Loucy (cell line): ENCODE measurements at regions not wholly inside any gene's neighbourhood (a gene's known extent, or its start where the extent isn't known, plus 50 kb on each side); places are given as distances from the start of the nearest gene placed in this dataset.
"Not testable (repeated sequence)": the region's sequence is repeated elsewhere in the genome, so short reads cannot be mapped to it uniquely, and the experiment has no call there.

Source experiments
- H2AFZ ChIP-seq: fragments of 200-600 bp; sonication (generic); 2 replicates; pipeline ENCODE4 v1.6.0; 2016; ENCODE audit warnings: antibody characterized with exemption, mild to moderate bottlenecking, low read length, moderate library complexity
- H3F3A ChIP-seq: fragments of 200-600 bp; 2 replicates; pipeline ENCODE4 v1.6.0; 2016; ENCODE audit warnings: antibody characterized with exemption, low read depth, mild to moderate bottlenecking
- H3K27me3 ChIP-seq: fragments of 200-600 bp; sonication (generic); 2 replicates; pipeline ENCODE4 v1.6.1; 2014; ENCODE audit warnings: low read length, mild to moderate bottlenecking; ENCODE audit not compliant: insufficient read depth, poor library complexity, severe bottlenecking
- H3K36me3 ChIP-seq: fragments of 200-600 bp; sonication (generic); 2 replicates; pipeline ENCODE4 v1.6.1; 2016; ENCODE audit warnings: low read length; ENCODE audit not compliant: insufficient read depth
- H3K4me1 ChIP-seq: fragments of 200-600 bp; sonication (generic); 2 replicates; pipeline ENCODE4 v1.5.1; 2014; ENCODE audit warnings: low read length, mild to moderate bottlenecking; ENCODE audit not compliant: insufficient read depth, poor library complexity, severe bottlenecking
- H3K4me2 ChIP-seq: fragments of 200-600 bp; sonication (generic); 2 replicates; pipeline ENCODE4 v1.6.0; 2014; ENCODE audit warnings: antibody characterized with exemption, low read length, low read depth, mild to moderate bottlenecking; ENCODE audit not compliant: poor library complexity, severe bottlenecking
- H3K4me3 ChIP-seq: fragments of 200-600 bp; sonication (generic); 2 replicates; pipeline ENCODE4 v1.5.1; 2014; ENCODE audit warnings: low read length, mild to moderate bottlenecking, mixed read lengths; ENCODE audit not compliant: poor library complexity, severe bottlenecking
- H3K79me2 ChIP-seq: fragments of 200-600 bp; sonication (generic); 2 replicates; pipeline ENCODE4 v1.6.1; 2014; ENCODE audit warnings: low read length; ENCODE audit not compliant: insufficient read depth
- H3K9ac ChIP-seq: fragments of 200-600 bp; sonication (generic); 2 replicates; pipeline ENCODE4 v1.6.0; 2014; ENCODE audit warnings: mild to moderate bottlenecking, low read depth, low read length, moderate library complexity; ENCODE audit not compliant: poor library complexity, severe bottlenecking
- H3K9me2 ChIP-seq: fragments of 200-600 bp; sonication (generic); replicated peaks from 2 replicates; pipeline ENCODE4 v1.6.1; 2016; ENCODE audit warnings: low read depth, low read length, mixed read lengths
- H3K9me3 ChIP-seq: fragments of 200-600 bp; sonication (generic); 2 replicates; pipeline ENCODE4 v1.6.1; 2014; ENCODE audit warnings: mild to moderate bottlenecking, antibody characterized with exemption, low read length, low read depth; ENCODE audit not compliant: insufficient read depth
- H4K20me1 ChIP-seq: fragments of 200-600 bp; sonication (generic); 2 replicates; pipeline ENCODE4 v1.6.0; 2014; ENCODE audit warnings: antibody characterized with exemption, low read length, mild to moderate bottlenecking; ENCODE audit not compliant: insufficient read depth, poor library complexity, severe bottlenecking
- CTCF ChIP-seq: fragments of 200-600 bp; sonication (generic); conservative IDR thresholded peaks from 2 replicates; pipeline ENCODE4 v1.5.1; 2014; ENCODE audit warnings: mild to moderate bottlenecking, antibody characterized with exemption, low read length
- EZH2phosphoT487 ChIP-seq: fragments of 200-600 bp; IDR thresholded peaks from 2 replicates; pipeline ENCODE4 v1.6.1; 2018; ENCODE audit warnings: antibody characterized with exemption, mild to moderate bottlenecking, moderate library complexity, borderline replicate concordance

- H3K79me2 ChIP-seq, result no peaks in the 10 kb centered on the region
- H3F3A ChIP-seq, result no peaks in the 10 kb centered on the region
- H3K9ac ChIP-seq, result no peak overlapping the region
- no peak overlapping the region for H2AFZ ChIP-seq
- H3K4me2 ChIP-seq, result no peak overlapping the region
- TF ChIP-seq CTCF (no peak), EZH2phosphoT487 (no peak)
- no peaks in the 10 kb centered on the region for H3K9me2 ChIP-seq
- H3K27me3 ChIP-seq, result no peaks in the 10 kb centered on the region
- no peak overlapping the region for H3K4me3 ChIP-seq
- no peaks in the 10 kb centered on the region for H4K20me1 ChIP-seq
- no peaks in the 10 kb centered on the region for H3K4me1 ChIP-seq
- H3K9me3 ChIP-seq, result no peaks in the 10 kb centered on the region
- no peaks in the 10 kb centered on the region for H3K36me3 ChIP-seq
These were observed 146.5 kb downstream of the TRIM43 start for GRCh38 chr2:95738301-95738700.

- H3K4me3 ChIP-seq, H3K9me2 ChIP-seq, H4K20me1 ChIP-seq, H3K9me3 ChIP-seq, H3K4me2 ChIP-seq, H3K27me3 ChIP-seq, H3K9ac ChIP-seq, H3F3A ChIP-seq, H3K79me2 ChIP-seq, H2AFZ ChIP-seq, H3K36me3 ChIP-seq, H3K4me1 ChIP-seq: not testable (repeated sequence)
These were observed 160.3 kb downstream of the TRIM43 start for GRCh38 chr2:95752126-95752525.

- not testable (repeated sequence) for H3K9ac ChIP-seq, H3F3A ChIP-seq, H3K4me2 ChIP-seq, H3K4me1 ChIP-seq, H3K27me3 ChIP-seq, H3K9me3 ChIP-seq, H3K79me2 ChIP-seq, H3K9me2 ChIP-seq, H4K20me1 ChIP-seq, H3K4me3 ChIP-seq, H3K36me3 ChIP-seq, H2AFZ ChIP-seq
These were observed 162.0 kb downstream of the TRIM43 start for GRCh38 chr2:95753812-95754211.

- H3K4me2 ChIP-seq, H3K4me3 ChIP-seq, H4K20me1 ChIP-seq, H3K4me1 ChIP-seq, H2AFZ ChIP-seq, H3K27me3 ChIP-seq, H3K9me2 ChIP-seq, H3K36me3 ChIP-seq, H3K9me3 ChIP-seq, H3K9ac ChIP-seq, H3F3A ChIP-seq, H3K79me2 ChIP-seq: not testable (repeated sequence)
These were observed 162.4 kb downstream of the TRIM43 start for GRCh38 chr2:95754213-95754612.

- H4K20me1 ChIP-seq, H3K79me2 ChIP-seq, H3F3A ChIP-seq, H3K9ac ChIP-seq, H3K4me3 ChIP-seq, H3K4me2 ChIP-seq, H3K4me1 ChIP-seq, H3K27me3 ChIP-seq, H3K9me2 ChIP-seq, H2AFZ ChIP-seq, H3K36me3 ChIP-seq, H3K9me3 ChIP-seq: not testable (repeated sequence)
These were observed 163.2 kb downstream of the TRIM43 start for GRCh38 chr2:95754819-95755563.

- not testable (repeated sequence) for H3K4me2 ChIP-seq, H3K27me3 ChIP-seq, H3K9ac ChIP-seq, H3K9me2 ChIP-seq, H3F3A ChIP-seq, H3K4me3 ChIP-seq, H3K9me3 ChIP-seq, H3K4me1 ChIP-seq, H3K79me2 ChIP-seq, H4K20me1 ChIP-seq, H2AFZ ChIP-seq, H3K36me3 ChIP-seq
These were observed 164.3 kb downstream of the TRIM43 start for GRCh38 chr2:95755956-95756669.
